ENCODE measurements at regions not wholly inside any gene's neighbourhood (a gene's known extent, or its start where the extent isn't known, plus 50 kb on each side); places are given as distances from the start of the nearest gene placed in this dataset.
"Not testable (repeated sequence)": the region's sequence is repeated elsewhere in the genome, so short reads cannot be mapped to it uniquely, and the experiment has no call there.

GRCh38 chr20:5386846-5387245 lies 70.1 kb upstream of the PROKR2 start:
- not testable (repeated sequence) for DNase-seq

- not testable (repeated sequence) for DNase-seq
Measured at GRCh38 chr20:5381527-5381926, 64.8 kb upstream of the PROKR2 start.

DNA sequence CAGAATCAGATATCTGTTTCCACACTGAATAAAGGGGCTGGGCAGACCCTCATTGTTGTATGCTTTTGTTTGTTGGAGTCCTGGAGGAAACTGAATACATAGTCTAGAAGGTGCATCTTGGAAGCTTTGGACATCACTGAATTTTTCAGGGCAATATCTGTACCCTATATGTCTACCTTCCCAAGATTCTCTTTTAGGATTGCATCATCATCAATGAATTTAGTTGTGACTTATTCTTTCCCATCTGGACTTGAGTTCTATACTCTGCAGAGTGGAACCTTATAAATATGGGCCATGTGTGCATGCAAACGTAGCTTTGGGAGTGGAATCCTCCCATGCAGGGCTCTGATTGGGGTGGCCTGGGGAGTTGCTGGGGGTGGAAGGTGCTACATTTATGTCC lies 60.7 kb upstream of the PROKR2 start:
- no peak for DNase-seq

DNA sequence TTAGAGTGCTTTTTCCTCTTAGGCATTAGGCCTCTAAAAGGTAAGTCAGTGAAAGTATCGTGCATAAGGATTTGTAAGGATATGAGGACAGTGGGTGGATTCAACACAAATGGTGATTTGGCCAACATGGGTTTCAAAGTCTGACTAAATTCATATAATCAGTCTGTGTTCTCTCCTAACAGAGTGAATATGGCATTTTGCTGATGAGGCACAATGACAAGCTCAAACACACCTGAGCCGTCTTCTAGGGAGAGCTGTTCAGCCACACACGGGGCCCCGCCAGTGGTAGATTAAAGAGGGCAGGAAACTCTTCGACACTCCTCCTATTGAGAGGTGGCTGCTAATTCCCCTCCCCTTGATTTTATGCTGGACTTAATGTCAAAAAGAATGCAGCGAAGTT lies 59.5 kb upstream of the PROKR2 start:
- DNase-seq: no peak

- DNase-seq: no peak
Measured at GRCh38 chr20:5374171-5374570, 57.4 kb upstream of the PROKR2 start.

- DNase-seq: no peak
Measured at GRCh38 chr20:5372371-5372770, 55.6 kb upstream of the PROKR2 start.

DNA sequence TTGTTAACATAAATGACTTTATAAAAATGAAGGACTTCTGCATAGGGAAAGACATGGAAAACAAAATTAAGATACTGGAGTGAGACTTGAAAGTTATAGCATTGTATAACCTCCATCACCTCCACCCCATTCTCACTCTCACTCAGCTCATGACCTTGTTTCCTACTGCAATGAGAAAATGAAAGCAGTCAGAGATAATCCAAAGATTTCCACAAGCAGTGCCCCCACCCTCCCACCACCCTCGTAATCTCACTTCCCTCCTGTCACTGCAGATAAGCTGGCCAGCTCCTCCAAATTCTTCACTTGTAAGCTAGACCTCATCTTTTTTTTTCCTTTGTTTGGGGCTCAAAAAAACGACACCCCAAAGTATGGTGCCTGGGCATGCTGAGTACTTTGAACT lies 52.9 kb upstream of the PROKR2 start:
- DNase-seq: no peak

All from fibroblast of skin of back (primary cell).